GM18511 (cell line): ENCODE measurements at regions not wholly inside any gene's neighbourhood (a gene's known extent, or its start where the extent isn't known, plus 50 kb on each side); places are given as distances from the start of the nearest gene placed in this dataset.
"Not testable (repeated sequence)": the region's sequence is repeated elsewhere in the genome, so short reads cannot be mapped to it uniquely, and the experiment has no call there.

Experiments used
- ATAC-seq: cut with Tn5 transposase; IDR thresholded peaks from one replicate; pipeline ENCODE4 v1.9.1; 2021; ENCODE audit warnings: mild to moderate bottlenecking, moderate library complexity; ENCODE audit not compliant: unreplicated experiment

DNA sequence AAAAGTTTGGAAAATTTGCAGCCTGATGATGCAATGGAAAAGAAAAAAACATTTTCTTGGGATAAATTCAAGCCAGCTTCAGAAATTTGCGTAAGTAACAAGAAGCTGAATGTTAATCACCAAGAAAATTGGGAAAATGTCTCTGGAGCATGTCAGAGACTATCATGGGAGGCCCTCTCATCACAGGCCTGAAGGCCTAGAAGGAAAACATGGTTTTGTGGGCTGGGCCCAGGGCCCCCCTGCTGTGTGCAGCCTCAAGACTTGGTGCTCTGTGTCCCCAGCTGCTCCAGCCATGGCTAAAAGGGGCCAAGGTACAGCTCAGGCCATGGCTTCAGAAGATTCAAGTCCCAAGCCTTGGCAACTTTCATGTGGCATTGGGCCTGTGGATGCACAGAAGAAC lies 1049.8 kb upstream of the GRIA3 start:
- no peak for ATAC-seq

- no peak for ATAC-seq
These were observed 1049.0 kb upstream of the GRIA3 start for GRCh38 chrX:122135070-122135469.

- not testable (repeated sequence) for ATAC-seq
These were observed 1043.9 kb upstream of the GRIA3 start for GRCh38 chrX:122140219-122140618.

GRCh38 chrX:122154019-122154418 lies 1030.1 kb upstream of the GRIA3 start:
- no peak for ATAC-seq

- ATAC-seq: no peak
These were observed 1015.8 kb upstream of the GRIA3 start for GRCh38 chrX:122168241-122168640.

DNA sequence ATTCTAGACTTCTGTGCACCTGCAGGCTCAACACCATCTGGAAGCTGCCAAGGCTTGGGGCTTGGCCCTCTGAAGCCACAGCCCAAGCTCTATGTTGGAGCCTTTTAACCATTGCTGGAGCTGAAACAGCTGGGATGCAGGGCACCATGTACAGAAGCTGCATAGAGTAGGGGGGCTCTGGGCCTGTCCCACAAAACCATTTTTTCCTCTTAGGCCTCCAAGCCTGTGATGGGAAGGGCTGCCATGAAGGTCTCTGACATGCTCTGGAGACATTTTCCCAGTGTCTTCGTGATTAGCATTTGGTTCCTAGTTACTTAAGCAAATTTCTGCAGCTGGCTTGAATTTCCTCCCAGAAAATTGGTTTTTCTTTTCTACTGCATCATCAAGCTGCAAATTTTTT lies 999.3 kb upstream of the GRIA3 start:
- no peak for ATAC-seq

DNA sequence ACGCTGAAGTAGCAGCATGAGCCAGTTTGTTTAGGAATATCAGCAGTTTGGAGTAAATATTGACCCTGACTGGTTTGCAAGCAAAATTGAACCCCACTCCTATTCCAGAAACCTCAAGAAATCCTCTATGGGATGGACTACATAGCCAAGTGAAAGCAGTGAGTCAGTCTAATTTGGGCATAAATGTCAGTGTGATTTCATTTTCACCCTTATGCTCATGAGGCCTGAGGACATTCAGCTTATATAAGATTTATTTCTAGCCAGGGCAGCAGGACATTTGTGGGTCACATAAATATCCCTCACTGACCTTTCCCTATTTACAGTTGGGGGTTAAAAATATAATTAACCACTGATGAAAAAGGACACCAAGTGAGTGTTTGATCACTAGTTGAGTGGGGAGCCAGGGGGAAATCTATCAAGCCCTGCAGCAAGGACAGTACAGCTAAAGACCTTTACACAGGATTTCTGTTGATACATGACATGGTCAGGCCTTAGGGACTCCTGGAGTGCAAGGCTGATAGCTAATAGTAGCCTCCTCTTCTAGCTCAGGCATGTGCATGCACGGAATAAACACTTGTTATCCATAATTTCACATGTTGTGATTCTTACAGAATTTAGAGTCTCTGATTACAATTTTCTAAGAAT lies 996.9 kb upstream of the GRIA3 start:
- ATAC-seq: no peak

GRCh38 chrX:122188751-122189150 lies 995.3 kb upstream of the GRIA3 start:
- no peak for ATAC-seq

DNA sequence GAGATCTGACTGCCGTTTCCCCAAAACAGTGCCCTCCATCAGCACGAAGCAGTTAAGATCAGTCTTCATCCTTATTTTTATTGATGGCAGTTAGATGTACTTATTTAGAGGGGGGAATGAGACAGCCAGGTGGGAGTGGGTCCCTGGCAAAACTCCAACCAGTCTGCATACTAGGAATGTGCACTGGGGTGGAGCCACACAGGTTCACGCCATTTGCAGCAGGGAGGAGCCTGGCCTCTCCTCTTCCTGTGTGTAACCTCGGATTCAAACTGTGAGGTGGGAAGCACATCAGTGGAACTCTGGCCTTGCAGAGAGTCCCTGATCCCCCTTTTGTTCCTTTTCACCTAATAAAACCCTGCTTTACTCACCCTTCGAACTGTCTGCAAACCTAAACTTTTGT lies 987.7 kb upstream of the GRIA3 start:
- ATAC-seq: no peak

DNA sequence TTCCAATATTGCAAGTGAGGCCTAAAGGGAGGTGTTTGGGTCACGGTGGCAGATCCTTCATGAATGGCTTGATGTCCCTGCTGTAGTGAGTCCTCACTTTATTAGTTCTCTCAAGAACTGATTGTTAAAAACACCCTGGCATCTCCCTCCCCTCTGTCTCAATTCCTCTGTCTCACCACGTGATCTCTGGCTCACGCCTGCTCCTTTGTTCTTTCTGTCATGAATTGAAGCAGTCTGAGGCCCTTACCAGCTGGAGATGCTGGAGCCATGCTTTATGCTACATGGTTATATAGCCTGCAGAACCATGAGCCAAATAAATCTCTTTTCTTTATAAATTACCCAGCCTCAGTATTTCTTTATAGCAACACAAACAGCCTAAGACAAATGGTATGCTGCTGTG lies 980.7 kb upstream of the GRIA3 start:
- no peak for ATAC-seq

DNA sequence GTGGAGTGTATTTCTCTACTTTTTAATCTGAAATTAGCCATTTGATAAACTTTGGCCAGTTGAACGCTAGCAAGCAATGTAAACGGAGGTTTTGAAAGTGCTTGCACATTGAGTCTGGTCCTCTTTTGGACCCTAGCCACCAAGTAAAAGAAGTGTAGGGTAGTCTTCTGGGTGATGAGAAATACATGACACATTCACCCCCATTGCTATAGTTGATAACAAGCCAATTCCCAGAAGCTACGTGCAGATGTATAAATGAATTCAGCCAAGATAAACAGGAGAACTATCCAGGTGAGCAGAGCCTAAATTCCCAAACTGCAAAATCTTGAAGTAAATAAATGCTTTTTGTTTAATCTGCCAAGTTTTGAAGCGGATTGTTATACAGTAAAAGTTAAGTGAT lies 965.4 kb upstream of the GRIA3 start:
- ATAC-seq: no peak

DNA sequence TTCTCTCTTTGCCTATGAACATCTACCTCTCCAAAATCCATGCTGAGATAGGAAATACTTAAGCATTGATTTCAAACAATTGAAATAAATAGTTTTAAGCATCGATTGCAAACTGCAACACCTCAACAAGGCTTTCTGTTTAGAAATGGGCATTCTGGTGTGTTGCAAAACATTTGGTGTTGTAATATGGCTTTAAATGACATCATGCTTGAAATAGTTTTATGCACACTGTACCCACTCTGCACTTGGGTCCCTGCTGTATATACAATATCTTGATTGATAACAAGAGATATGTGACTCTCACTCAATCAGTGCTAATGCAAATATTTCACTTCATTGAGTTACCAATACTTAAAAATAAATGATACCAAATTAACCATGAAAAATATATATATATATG lies 964.9 kb upstream of the GRIA3 start:
- no peak for ATAC-seq

DNA sequence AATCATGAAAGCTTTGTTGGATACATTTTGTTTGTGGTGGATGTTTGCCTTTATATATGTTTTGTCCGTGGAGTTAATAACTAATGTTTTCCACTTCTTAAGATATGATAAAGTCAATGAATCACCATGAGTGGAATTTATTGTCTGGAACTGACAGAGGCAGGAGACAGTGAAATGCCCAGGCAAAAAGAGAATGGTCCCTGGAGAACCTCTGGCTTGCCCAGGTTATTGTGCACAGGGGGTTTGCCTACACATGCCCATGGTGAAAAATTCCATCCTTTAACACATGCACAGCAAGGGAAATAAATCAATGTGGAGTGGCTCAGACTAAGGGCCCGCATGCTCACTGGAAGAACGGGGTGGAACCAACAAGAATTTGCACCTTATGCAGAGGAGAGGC lies 964.3 kb upstream of the GRIA3 start:
- ATAC-seq: no peak

DNA sequence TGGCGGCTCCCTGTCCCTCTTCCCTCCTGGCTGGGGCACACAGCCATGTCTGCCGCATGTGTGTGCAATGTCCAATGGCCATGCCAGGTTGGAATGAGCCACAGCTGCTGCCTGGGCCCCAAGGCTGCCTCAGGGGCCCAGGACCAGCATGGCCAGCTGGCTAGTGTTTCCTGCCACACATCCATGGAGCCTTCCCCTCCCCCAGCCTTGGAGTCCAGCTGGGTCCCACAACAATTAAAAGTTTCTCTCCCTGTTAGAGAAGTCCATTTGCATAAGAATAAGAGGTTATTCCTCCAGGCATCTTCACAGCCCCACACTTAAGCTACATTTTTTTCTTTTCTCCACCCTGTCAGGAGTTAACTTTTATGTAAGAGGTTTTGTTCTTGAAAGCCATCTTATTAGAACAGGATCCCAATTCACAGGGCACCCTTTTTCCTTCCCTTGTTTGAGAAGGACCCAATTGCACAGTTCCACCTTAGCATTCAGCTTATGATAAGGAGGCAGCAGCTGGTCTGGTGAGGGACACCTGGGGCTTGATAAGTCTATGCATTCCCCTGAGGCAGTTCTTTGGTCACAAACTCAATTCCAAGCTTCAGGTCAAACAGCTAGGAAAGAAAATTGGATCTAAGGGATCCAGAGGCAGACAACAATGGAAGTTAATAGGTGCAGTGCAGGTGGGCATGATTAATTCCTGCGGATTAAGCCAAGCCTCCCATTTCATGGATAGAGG lies 963.3 kb upstream of the GRIA3 start:
- no peak for ATAC-seq

DNA sequence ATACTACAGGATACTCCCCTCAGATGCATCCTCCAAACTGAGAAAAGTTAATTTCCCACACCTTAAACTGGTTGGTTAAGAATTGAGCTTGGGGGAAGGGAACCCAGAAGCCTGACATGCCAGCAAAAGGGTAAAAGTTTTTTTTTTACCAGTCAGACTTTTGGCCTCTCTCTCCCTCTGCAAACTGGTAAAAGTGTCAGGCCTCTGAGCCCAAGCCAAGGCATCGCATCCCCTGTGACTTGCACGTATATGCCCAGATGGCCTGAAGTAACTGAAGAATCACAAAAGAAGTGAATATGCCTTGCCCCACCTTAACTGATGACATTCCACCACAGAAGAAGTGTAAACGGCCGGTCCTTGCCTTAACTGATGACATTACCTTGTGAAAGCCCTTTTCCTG lies 962.3 kb upstream of the GRIA3 start:
- ATAC-seq: not testable (repeated sequence)

DNA sequence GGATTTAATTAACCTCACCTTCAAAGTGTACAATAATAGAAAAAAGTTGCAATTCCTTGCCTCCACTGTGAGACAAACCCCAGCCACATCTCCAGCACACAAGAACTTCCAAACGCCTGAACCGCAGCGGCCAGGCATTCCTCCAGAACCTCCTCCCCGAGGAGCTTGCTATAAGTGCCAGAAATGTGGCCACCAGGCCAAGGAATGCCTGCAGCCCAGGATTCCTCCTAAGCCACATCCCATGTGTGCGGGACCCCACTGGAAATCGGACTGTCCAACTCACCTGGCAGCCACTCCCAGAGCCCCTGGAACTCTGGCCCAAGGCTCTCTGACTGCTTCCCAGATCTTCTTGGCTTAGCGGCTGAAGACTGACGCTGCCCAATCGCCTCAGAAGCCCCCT lies 959.9 kb upstream of the GRIA3 start:
- not testable (repeated sequence) for ATAC-seq

- ATAC-seq: no peak
These were observed 945.3 kb upstream of the GRIA3 start for GRCh38 chrX:122238801-122239200.

- ATAC-seq: no peak
These were observed 942.1 kb upstream of the GRIA3 start for GRCh38 chrX:122241959-122242358.

DNA sequence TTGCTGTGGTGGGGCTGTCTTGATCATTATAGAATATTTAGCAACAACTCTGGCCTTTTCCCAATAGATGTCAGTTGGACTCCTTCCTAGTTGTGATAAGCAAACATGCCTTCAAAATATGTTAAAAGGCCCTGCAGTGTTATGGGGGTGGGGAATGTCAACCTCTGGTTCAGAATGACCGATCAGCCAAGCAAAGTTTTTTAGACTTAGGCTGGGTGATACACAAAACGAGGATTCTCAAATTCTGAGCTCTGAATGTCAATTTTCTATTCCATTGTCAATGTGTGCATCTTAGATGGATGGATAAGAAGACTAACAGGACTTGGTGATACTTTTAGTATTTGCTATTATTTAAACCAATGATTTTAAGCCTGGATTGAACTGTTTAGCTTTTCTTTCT lies 940.0 kb upstream of the GRIA3 start:
- no peak for ATAC-seq

- no peak for ATAC-seq
These were observed 938.9 kb upstream of the GRIA3 start for GRCh38 chrX:122245175-122245574.

DNA sequence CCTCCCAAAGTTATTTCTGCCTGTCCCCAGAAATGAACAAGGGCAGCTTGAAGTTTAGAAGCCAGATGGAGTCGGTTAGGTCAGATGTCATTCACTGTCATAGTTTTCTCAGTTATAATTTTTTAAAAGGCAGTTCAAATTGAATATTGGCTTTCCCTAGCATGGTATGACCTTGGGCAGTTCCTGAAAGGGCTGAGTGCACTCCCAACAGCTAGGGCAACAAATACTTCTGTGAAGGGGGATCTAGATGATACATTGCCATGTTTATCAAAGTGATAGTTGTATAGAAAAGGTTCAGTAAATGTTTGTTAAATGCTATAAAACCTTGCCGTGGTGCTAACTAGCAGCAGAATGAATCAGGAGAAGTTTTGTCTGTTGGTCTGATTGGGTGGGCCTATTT lies 938.1 kb upstream of the GRIA3 start:
- no peak for ATAC-seq

GRCh38 chrX:122246937-122247336 lies 937.1 kb upstream of the GRIA3 start:
- ATAC-seq: no peak

GRCh38 chrX:122248681-122249080 lies 935.4 kb upstream of the GRIA3 start:
- no peak for ATAC-seq
